ENCODE measurements at regions not wholly inside any gene's neighbourhood (a gene's known extent, or its start where the extent isn't known, plus 50 kb on each side); places are given as distances from the start of the nearest gene placed in this dataset.
A peak's percentile ranks its signal among the peaks of the same experiment; 100 is the strongest.

- DNase-seq (no peak), ATAC-seq (ENCODE audit: poor library complexity) (no peak)
- intact Hi-C loops (cut with DNase I) = no loop called here
Observed at GRCh38 chr22:49320714-49321476, 506.8 kb downstream of the BRD1 start.

- DNase-seq = no peak
- intact Hi-C loops (cut with DNase I) = no loop called here
- no peak for ATAC-seq (ENCODE audit: poor library complexity)
Observed at GRCh38 chr22:49317369-49317768, 510.3 kb downstream of the BRD1 start.

- intact Hi-C loops (cut with DNase I) = no loop called here
- no peak for DNase-seq
Observed at GRCh38 chr22:49312601-49313000, 515.1 kb downstream of the BRD1 start.

GRCh38 chr22:49310354-49310753, 517.3 kb downstream of the BRD1 start:
- ATAC-seq (ENCODE audit: poor library complexity) (no peak), DNase-seq (no peak)
- intact Hi-C loops (cut with DNase I) = no loop called here

More at GRCh38 chr22:49312601-49313000, 515.1 kb downstream of the BRD1 start:
- no peak for ATAC-seq (ENCODE audit: poor library complexity)

- no peak for ATAC-seq (ENCODE audit: poor library complexity)
- intact Hi-C loops (cut with DNase I) = loop anchor here (5.0 to 10.0 kb wide), 2 partner anchors 261 to 733 kb away; no protein-coding TSS in a partner anchor
- no peak for DNase-seq
Observed at GRCh38 chr22:49308300-49308699, 519.4 kb downstream of the BRD1 start.

GRCh38 chr22:49307870-49308269, 519.8 kb downstream of the BRD1 start:
- intact Hi-C loops (cut with DNase I) = loop anchor here (5.0 to 10.0 kb wide), 2 partner anchors 261 to 733 kb away; no protein-coding TSS in a partner anchor
- DNase-seq = no peak
- no peak for ATAC-seq (ENCODE audit: poor library complexity)

GRCh38 chr22:49307481-49307830, 520.2 kb downstream of the BRD1 start:
- DNase-seq (no peak), ATAC-seq (ENCODE audit: poor library complexity) (no peak)
- intact Hi-C loops (cut with DNase I) = loop anchor here (5.0 to 10.0 kb wide), 2 partner anchors 260 to 733 kb away; no protein-coding TSS in a partner anchor

- ATAC-seq (ENCODE audit: poor library complexity) (no peak), DNase-seq (peak; percentile 30)
- intact Hi-C loops (cut with DNase I) = loop anchor here (5.0 to 10.0 kb wide), 2 partner anchors 260 to 732 kb away; no protein-coding TSS in a partner anchor
Observed at GRCh38 chr22:49306632-49307480, 520.8 kb downstream of the BRD1 start.

- intact Hi-C loops (cut with DNase I) = loop anchor here (5.0 to 10.0 kb wide), 2 partner anchors 259 to 731 kb away; no protein-coding TSS in a partner anchor
- DNase-seq = no peak
- no peak for ATAC-seq (ENCODE audit: poor library complexity)
Observed at GRCh38 chr22:49305966-49306631, 521.6 kb downstream of the BRD1 start.

GRCh38 chr22:49305214-49305965, 522.3 kb downstream of the BRD1 start:
- intact Hi-C loops (cut with DNase I) = loop anchor here (5.0 to 10.0 kb wide), 2 partner anchors 258 to 731 kb away; no protein-coding TSS in a partner anchor
- DNase-seq (peak; percentile 69), ATAC-seq (ENCODE audit: poor library complexity) (peak; percentile 88)

GRCh38 chr22:49303781-49304461, 523.8 kb downstream of the BRD1 start:
- intact Hi-C loops (cut with DNase I) = loop anchor here (10.0 kb wide), 1 partner anchor 729 kb away; no protein-coding TSS in a partner anchor
- DNase-seq (peak; percentile 24), ATAC-seq (ENCODE audit: poor library complexity) (no peak)

GRCh38 chr22:49303061-49303735, 524.5 kb downstream of the BRD1 start:
- intact Hi-C loops (cut with DNase I) = loop anchor here (10.0 kb wide), 1 partner anchor 728 kb away; no protein-coding TSS in a partner anchor
- ATAC-seq (ENCODE audit: poor library complexity) = no peak
- no peak for DNase-seq

- intact Hi-C loops (cut with DNase I) = loop anchor here (10.0 kb wide), 1 partner anchor 728 kb away; no protein-coding TSS in a partner anchor
- no peak for ATAC-seq (ENCODE audit: poor library complexity)
- no peak for DNase-seq
Observed at GRCh38 chr22:49302530-49302929, 525.1 kb downstream of the BRD1 start.

- ATAC-seq (ENCODE audit: poor library complexity) (no peak), DNase-seq (peak; percentile 22)
- intact Hi-C loops (cut with DNase I) = loop anchor here (10.0 kb wide), 1 partner anchor 727 kb away; no protein-coding TSS in a partner anchor
Observed at GRCh38 chr22:49302150-49302460, 525.6 kb downstream of the BRD1 start.

GRCh38 chr22:49301398-49302149, 526.1 kb downstream of the BRD1 start:
- DNase-seq (peak; percentile 34), ATAC-seq (ENCODE audit: poor library complexity) (no peak)

GRCh38 chr22:49300951-49301397, 526.7 kb downstream of the BRD1 start:
- DNase-seq (peak; percentile 21), ATAC-seq (ENCODE audit: poor library complexity) (no peak)
- intact Hi-C loops (cut with DNase I) = loop anchor here (10.0 kb wide), 1 partner anchor 726 kb away; no protein-coding TSS in a partner anchor

More at GRCh38 chr22:49301398-49302149, 526.1 kb downstream of the BRD1 start:
- intact Hi-C loops (cut with DNase I) = loop anchor here (10.0 kb wide), 1 partner anchor 727 kb away; no protein-coding TSS in a partner anchor
